KOPT-K1 (cell line): ENCODE measurements at regions not wholly inside any gene's neighbourhood (a gene's known extent, or its start where the extent isn't known, plus 50 kb on each side); places are given as distances from the start of the nearest gene placed in this dataset.
"Not testable (repeated sequence)": the region's sequence is repeated elsewhere in the genome, so short reads cannot be mapped to it uniquely, and the experiment has no call there.

Experiments used
- H3K27ac ChIP-seq: fragments of 200-600 bp; sonication (generic); 2 replicates; pipeline ENCODE4 v1.5.1; 2016; ENCODE audit warnings: antibody characterized with exemption, mild to moderate bottlenecking, low read depth, low read length; ENCODE audit not compliant: poor library complexity, severe bottlenecking
- H3K36me3 ChIP-seq: fragments of 200-600 bp; sonication (generic); 2 replicates; pipeline ENCODE4 v1.5.1; 2017; ENCODE audit warnings: antibody characterized with exemption, mild to moderate bottlenecking, low read length, moderate library complexity; ENCODE audit not compliant: insufficient read depth
- H3K9me3 ChIP-seq: fragments of 200-600 bp; sonication (generic); 2 replicates; pipeline ENCODE4 v1.5.1; 2017; ENCODE audit warnings: antibody characterized with exemption, low read length, mild to moderate bottlenecking; ENCODE audit not compliant: insufficient read depth, poor library complexity, severe bottlenecking

DNA sequence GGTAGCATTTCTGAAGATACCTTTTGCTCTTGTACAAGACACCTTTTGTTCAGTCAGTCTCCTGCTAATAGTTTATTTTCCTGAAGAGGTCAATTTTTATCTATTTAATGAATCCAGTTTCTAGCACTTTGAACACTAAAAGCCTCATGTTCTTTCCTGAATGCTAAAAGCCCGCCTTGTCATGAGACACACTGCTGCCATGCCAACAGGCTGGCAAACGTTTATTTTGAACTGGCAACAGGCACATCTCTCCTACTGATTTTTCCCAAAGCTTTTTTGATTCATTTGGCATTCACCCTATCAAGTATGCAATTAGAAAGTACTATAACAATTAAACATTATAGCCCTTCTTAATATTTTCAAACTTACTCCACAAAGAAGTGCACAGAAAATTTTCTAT is 421.2 kb upstream of the EYS start:
- H3K9me3 ChIP-seq = no peaks in the 10 kb centered on the region
- no peaks in the 10 kb centered on the region for H3K36me3 ChIP-seq

DNA sequence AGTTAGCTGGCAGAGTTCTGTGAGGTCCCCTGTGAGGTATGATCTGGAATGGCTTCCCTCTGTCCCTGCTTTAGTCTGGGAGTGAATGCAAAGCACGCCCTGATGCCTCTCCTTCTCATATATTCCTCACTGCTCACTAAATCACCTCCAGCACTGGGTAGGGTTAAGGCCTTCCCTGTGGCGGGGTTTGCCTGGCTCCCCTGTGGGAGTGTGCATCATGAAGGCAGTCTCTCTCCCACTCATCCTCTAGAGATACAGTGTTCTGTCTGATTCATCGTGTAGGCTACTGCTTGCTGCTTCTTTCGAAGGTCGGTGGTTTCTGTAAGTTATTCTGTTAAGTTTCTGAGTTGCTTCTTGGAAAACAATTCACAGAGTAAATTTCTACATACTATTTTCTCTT is 420.0 kb upstream of the EYS start:
- no peaks in the 10 kb centered on the region for H3K9me3 ChIP-seq
- H3K36me3 ChIP-seq = no peaks in the 10 kb centered on the region

More for the DNA sequence above, 421.2 kb upstream of the EYS start:
- H3K27ac ChIP-seq = no peak overlapping the region

DNA sequence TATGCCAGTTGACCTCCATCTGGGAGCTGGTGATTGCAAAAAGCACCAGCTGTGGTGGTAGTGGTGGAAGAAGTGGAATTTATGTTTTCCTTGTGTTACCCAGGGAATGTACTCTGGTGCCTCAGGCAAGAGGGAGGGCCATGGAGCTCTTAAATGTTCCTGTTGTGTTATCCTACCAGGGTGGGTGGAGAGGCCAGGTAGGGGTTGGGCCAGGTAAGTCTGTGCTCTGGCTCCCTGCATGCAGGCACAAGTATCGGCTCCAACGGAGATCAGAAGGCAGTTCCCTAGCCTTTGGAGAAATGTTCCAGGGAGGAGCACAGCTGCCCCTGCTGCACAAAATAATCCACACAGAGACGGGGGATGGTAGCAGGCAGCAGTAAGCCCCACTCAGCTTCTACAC is 419.3 kb upstream of the EYS start:
- H3K9me3 ChIP-seq = no peaks in the 10 kb centered on the region
- no peak overlapping the region for H3K27ac ChIP-seq
- no peaks in the 10 kb centered on the region for H3K36me3 ChIP-seq

More for the DNA sequence above, 420.0 kb upstream of the EYS start:
- no peak overlapping the region for H3K27ac ChIP-seq

DNA sequence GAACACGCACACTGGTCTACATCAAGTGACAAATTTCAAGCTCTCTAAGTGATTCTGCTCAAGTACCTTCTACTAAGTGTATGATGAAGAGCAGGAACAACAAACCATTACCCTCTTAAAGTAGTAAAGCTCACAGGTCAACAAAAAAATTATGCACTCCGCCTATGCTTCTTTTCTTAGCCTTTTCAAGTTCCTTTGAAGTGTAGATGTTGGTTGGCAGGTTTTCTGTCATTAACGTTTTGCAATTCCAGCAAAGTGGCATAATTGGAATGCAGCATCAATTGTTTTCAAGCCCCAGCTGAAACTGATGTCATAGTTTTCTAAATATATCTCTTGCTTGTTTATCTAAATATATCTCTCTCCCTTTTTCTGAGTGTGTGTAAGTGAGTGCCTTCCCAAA is 396.9 kb upstream of the EYS start:
- Histone ChIP-seq H3K9me3 (no peaks in the 10 kb centered on the region), H3K36me3 (no peaks in the 10 kb centered on the region), H3K27ac (no peak overlapping the region)

DNA sequence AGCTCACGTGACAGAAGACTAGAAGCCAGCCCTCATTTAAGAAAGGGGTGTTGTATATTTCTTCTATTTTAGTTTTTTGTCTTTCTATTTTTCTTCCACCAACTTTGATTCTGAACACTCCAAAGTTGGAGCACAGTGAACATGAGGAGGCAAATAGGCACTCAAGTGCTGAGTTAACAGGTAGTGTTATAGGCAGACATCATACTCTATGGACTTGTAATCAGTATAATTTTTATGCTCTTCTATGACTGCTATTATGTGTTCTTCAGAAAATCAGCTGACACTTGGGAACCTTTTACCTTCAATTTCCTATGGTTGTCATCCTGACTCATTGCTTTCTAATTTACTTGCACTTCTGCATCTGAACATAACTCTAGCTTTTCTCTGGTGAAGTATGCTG is 396.3 kb upstream of the EYS start:
- H3K27ac ChIP-seq = no peak overlapping the region
- no peaks in the 10 kb centered on the region for H3K9me3 ChIP-seq

DNA sequence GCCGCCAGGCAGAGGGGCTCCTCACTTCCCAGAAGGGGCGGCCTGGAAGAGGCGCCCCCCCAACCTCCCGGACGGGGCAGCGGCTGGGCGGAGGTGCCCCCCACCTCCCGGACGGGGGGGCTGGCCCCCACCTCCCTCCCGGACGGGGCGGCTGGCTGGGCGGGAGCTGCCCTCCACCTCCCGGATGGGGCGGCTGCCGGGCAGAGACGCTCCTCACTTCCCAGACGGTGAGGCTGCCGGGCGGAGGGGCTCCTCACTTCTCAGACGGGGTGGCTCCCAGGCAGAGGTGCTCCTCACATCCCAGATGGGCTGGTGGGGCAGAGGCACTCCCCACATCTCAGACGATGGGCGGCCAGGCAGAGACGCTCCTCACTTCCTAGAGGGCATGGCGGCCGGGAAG is 389.7 kb upstream of the EYS start:
- no peaks in the 10 kb centered on the region for H3K9me3 ChIP-seq
- H3K36me3 ChIP-seq = no peaks in the 10 kb centered on the region
- H3K27ac ChIP-seq = no peak overlapping the region

More for the DNA sequence above, 396.3 kb upstream of the EYS start:
- H3K36me3 ChIP-seq = no peaks in the 10 kb centered on the region

DNA sequence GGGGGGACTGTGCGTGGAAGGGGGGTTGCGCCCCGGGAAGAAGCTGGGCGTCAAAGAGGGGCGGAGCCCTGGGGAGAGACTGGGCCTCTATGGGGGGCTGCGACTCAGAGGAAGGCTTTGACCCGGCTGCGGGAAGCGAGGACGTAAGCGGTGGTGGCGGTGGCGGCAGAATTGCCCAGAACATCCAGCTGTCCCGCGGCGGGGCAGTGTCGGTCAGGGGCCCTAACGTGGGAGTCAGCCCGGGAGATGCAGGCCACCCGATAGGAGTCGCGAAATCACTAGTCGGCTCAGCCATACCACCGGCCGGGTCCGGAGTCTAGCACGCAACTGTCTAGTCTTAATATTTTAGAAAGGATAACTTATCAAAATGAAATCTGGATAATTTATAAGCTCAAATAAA is 387.6 kb upstream of the EYS start:
- no peak overlapping the region for H3K27ac ChIP-seq
- no peaks in the 10 kb centered on the region for H3K9me3 ChIP-seq
- H3K36me3 ChIP-seq = no peaks in the 10 kb centered on the region

DNA sequence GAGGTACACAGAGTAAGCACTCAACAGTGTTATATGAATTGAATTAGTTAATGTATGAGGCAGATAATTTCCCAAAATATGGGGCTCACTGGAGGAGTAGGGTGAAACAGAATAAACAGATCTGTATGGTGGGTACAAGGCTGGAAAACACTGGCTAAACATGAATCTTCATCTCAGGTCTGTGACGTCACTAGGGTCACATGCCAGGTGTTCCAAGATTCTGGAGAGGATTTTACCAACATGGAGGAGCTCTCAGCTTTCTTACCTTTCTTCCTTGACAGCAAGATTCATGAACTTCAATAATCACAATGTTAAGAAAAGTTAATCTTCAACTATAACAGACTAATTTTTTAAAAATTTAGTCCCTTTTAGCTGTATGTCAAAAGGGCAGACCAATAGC is 385.3 kb upstream of the EYS start:
- H3K9me3 ChIP-seq, H3K36me3 ChIP-seq, H3K27ac ChIP-seq: not testable (repeated sequence)

DNA sequence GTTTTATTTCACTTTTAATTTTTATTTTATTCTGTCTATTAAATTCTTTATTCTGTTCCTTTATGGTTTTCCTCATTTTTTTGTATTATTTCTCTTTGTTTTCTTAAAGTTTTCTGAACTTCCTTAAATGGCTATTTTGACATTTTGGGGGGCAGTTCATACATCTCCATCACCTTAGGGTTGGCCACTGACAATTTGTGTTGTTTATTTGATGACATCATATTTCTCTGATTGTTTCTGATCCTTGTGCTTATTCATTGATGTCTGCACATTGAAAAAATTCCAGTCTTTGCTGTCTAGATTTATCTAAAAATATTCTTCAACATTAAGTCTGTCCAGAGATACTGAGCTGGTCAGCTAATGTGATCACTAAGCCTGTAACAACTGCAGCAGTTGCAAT is 379.5 kb upstream of the EYS start:
- Histone ChIP-seq H3K9me3 (no peaks in the 10 kb centered on the region), H3K27ac (no peak overlapping the region), H3K36me3 (no peaks in the 10 kb centered on the region)

DNA sequence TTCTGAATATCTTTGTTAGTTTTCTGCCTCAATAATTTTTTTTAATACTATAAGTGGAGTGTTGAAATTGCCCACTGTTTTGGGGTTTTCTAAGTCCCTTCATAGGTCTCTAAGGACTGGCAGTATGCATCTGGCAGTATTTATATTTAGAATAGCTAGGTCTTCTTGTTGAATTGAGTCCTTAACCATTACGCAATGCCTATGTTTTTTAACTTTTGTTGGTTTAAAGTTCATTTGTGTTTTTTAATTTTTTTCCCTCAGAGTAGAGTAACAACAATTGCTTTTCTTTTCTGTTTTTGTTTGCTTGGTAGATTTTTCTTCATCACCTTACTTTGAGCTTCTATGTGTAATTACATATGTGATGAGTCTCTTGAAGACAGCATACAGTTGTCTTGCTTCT is 375.9 kb upstream of the EYS start:
- Histone ChIP-seq H3K9me3 (no peaks in the 10 kb centered on the region), H3K27ac (no peak overlapping the region), H3K36me3 (no peaks in the 10 kb centered on the region)

DNA sequence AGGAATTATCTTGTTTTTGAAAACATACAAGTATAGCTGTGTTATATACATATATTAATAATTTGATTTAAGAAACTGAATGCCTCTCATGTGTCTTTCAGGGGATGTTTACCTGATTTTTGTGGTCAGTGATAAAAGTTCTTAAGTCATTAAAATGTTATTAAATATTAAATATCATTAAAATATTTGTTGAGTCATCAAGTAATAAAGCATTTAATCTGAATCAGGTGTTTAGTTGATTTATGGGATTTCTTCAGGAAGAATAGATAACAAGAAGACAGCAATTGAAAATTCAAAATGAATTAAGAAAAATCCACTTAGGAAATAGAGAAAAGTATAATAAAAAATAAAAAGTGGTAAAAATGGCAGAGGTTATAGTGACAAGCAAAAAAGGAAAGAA is 361.9 kb upstream of the EYS start:
- H3K27ac ChIP-seq = no peak overlapping the region
- H3K36me3 ChIP-seq = no peaks in the 10 kb centered on the region
- no peaks in the 10 kb centered on the region for H3K9me3 ChIP-seq

DNA sequence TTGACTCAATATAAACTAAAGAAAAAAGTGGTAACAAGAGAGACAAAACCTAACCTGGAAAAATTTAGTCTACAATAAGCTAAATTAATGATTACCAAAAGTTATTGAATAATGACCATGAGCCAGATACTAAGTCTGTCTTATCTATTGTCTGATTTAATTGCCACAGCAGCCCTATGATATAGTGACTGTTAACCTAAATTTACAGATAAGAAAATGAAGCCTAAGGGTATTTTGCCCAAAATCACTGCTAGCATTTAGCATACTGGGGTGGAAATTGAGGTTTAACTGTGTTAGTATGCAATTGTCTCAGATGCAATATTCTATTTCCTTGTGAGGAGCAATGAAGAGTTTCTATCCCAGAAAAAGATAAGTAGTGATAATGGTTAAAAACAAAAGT is 361.0 kb upstream of the EYS start:
- H3K36me3 ChIP-seq = no peaks in the 10 kb centered on the region
- no peak overlapping the region for H3K27ac ChIP-seq
- H3K9me3 ChIP-seq = no peaks in the 10 kb centered on the region

DNA sequence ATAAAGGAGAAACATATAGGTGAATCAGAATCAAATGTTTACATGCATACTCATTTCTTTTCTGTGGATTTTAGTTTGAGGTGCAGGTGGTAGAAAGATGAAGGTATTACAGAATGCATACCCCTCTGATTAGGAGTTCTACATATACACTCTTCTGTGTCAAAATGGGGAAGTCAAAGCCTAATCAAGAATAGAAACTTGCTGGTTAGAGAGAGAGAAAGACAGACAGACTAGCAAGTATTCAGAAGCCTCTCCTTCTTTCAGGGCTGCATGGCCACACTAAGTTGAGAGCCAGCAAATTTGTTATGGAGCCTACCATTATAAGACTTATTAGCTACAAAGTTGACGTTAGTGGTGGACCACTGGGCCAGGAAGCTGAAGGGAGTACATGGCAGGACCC is 358.3 kb upstream of the EYS start:
- H3K27ac ChIP-seq = no peak overlapping the region
- H3K36me3 ChIP-seq = no peaks in the 10 kb centered on the region
- H3K9me3 ChIP-seq = no peaks in the 10 kb centered on the region

DNA sequence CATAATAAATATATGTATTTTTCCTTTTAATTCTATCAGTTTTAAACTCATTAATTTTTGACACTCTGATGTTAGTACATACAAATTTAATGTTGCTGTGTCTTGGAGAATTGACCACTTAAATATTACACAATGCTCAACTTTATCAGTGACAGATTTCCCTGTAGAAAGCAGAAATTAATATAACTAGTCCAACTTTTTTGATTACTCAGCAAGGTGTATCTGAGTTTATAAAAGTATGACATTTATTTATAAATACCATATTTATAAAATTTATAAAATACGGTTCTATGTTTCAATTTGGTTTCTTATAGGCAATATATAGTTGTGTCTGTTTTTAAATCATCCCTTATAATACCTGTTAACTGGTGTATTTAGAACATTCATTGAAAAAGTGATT is 350.0 kb upstream of the EYS start:
- Histone ChIP-seq H3K36me3 (no peaks in the 10 kb centered on the region), H3K9me3 (no peaks in the 10 kb centered on the region), H3K27ac (no peak overlapping the region)

DNA sequence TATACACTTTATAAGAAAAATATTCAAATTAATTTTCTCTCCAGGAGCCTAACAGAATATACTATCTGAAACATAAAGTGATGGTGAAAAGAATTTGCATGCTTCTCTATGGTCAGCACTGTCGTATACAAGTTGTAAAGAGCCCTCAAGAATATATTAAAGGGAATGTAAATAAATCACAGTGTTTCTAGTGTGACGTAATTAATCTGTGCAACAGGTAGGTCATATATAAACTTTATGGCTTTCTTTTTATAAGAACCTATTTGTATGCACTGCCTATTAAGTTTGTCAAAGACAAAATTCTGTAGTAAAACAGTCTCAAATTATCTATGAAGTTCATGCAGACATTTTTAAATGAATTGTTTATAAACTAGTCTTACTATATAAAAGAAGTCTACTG is 347.9 kb upstream of the EYS start:
- no peak overlapping the region for H3K27ac ChIP-seq
- H3K36me3 ChIP-seq = no peaks in the 10 kb centered on the region
- H3K9me3 ChIP-seq = no peaks in the 10 kb centered on the region

DNA sequence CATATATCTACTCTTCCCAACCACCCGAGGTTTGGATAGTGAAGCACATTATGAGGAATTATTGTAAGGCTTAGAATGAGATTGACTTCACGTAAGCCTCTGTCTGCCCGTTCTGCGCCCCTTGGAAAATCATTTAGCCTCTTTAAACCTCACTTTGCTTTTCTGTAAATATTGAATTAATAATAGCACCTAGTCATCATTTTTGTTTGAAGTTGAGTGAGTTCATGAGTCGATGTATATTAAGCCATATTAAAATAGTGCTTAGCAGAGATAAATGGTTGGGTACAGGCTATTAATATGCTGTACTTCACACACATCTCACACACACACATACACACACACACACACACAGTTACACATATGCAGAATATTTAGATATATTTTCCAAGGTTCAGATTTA is 344.8 kb upstream of the EYS start:
- Histone ChIP-seq H3K9me3 (no peaks in the 10 kb centered on the region), H3K36me3 (no peaks in the 10 kb centered on the region), H3K27ac (no peak overlapping the region)
